Panc1 (cell line): ENCODE measurements at regions not wholly inside any gene's neighbourhood (a gene's known extent, or its start where the extent isn't known, plus 50 kb on each side); places are given as distances from the start of the nearest gene placed in this dataset.

Source experiments
- ATAC-seq: fragments of 200-7000 bp; cut with Tn5 transposase; 2 replicates; pipeline ENCODE4 v1.9.1; 2020; ENCODE audit warnings: mild to moderate bottlenecking, moderate library complexity
- BruUV-seq: library from RNA; stranded (reverse); fragments of 400-500 nt; replicated peaks from 2 replicates; lab custom pipeline; 2021; lab: Mats Ljungman, UMichigan
- CTCF ChIA-PET: fragments of 300-600 bp; sonication (Branson Sonifier 250); formaldehyde crosslinking; loops from one replicate; lab custom pipeline; 2022; ENCODE audit warnings: antibody characterized with exemption; lab: Charles Lee
- POLR2A ChIA-PET: fragments of 300-600 bp; sonication (Branson Sonifier 250); formaldehyde crosslinking; loops from one replicate; lab custom pipeline; 2022; ENCODE audit warnings: antibody characterized with exemption; lab: Charles Lee
- DNase-seq: peaks from one replicate; pipeline ENCODE4 v3.0.0-alpha.2; 2010; ENCODE audit warnings: low read depth, low spot score
- H3K27ac ChIP-seq: 2 replicates; pipeline ENCODE4 v1.5.1; 2011; ENCODE audit warnings: mild to moderate bottlenecking, low read length, inconsistent platforms
- H3K27me3 ChIP-seq: fragments of 200-500 bp; sonication (Bioruptor generic); 2 replicates; pipeline ENCODE4 v1.6.0; 2014; ENCODE audit warnings: low read length, inconsistent platforms; ENCODE audit not compliant: control insufficient read depth, insufficient read depth
- H3K36me3 ChIP-seq: fragments of 200-500 bp; sonication (Bioruptor generic); 2 replicates; pipeline ENCODE4 v1.5.1; 2014; ENCODE audit warnings: inconsistent platforms, mild to moderate bottlenecking, low read length, moderate library complexity; ENCODE audit not compliant: control insufficient read depth, insufficient read depth
- H3K4me1 ChIP-seq: 2 replicates; pipeline ENCODE4 v1.5.1; 2011; ENCODE audit warnings: inconsistent platforms, mild to moderate bottlenecking, low read length, moderate library complexity; ENCODE audit not compliant: control insufficient read depth, insufficient read depth
- H3K4me3 ChIP-seq, 2 experiments: 2 replicates each; pipeline ENCODE4 v1.5.1; 2011 to 2012; ENCODE audit warnings: low read depth in 2 of 2, low read length in 2 of 2, mild to moderate bottlenecking in 2 of 2, inconsistent platforms in 1 of 2, moderate library complexity in 1 of 2
- H3K9me3 ChIP-seq: fragments of 200-500 bp; sonication (Bioruptor generic); 2 replicates; pipeline ENCODE4 v1.5.1; 2014; ENCODE audit warnings: low read depth, mild to moderate bottlenecking, inconsistent platforms, low read length, moderate library complexity; ENCODE audit not compliant: control insufficient read depth, insufficient read depth
- POLR2AphosphoS5 ChIP-seq: IDR thresholded peaks from 2 replicates; pipeline ENCODE4 v1.6.1; 2012; ENCODE audit warnings: mild to moderate bottlenecking, low read depth, low read length, moderate library complexity
- SIN3A ChIP-seq: IDR thresholded peaks from 2 replicates; pipeline ENCODE4 v1.6.1; 2012; ENCODE audit warnings: low read depth, mild to moderate bottlenecking, low read length, moderate library complexity, borderline replicate concordance; ENCODE audit not compliant: insufficient read depth
- TCF7L2 ChIP-seq: IDR thresholded peaks from 2 replicates; pipeline ENCODE4 v1.6.1; 2011; ENCODE audit warnings: mild to moderate bottlenecking, low read depth, low read length, inconsistent platforms
- in situ Hi-C: cut with HindIII; loops from 2 replicates; pipeline ENCODE4 v1.10.0; 2016; ENCODE audit warnings: low sequenced_read_pairs, low pct_unique_long_range_greater_than_20kb
- intact Hi-C: fragments of 100-400 bp; cut with micrococcal nuclease; formaldehyde crosslinking; loops from one replicate; pipeline ENCODE4 v1.10.0; 2022; ENCODE audit not compliant: unreplicated experiment
- TF ChIP-seq, protein P1 (sequence below): fragments of 450-650 bp; IDR thresholded peaks from 2 replicates; pipeline ENCODE4 v1.5.1; 2017; ENCODE audit warnings: mild to moderate bottlenecking
- TF ChIP-seq, protein P2 (sequence below), 2 experiments: IDR thresholded peaks; 2 replicates each; pipeline ENCODE4 v1.6.1; 2011 to 2012; ENCODE audit warnings: low read depth in 2 of 2, control low read depth in 1 of 2, low read length in 1 of 2, mild to moderate bottlenecking in 1 of 2, moderate library complexity in 1 of 2; ENCODE audit not compliant: insufficient read depth in 1 of 2

DNA sequence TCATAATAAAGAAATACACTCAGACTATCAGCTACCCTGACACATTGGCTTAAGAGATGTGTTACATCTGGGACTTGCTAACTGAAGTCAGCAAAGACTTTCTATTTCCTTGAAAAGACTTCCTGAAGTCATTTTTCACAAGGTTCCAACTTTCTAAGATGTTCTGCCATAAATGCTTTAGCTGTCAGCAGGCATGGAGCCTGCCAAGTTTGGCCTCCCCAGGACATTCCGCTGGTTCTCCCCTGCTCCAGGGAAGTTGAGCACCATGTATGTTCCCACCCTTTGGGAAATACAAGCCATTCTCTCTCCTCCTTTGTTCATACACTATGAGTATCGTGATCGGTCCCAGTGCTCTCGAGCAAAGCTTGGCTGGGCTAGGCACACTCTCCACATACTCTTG lies 202.7 kb upstream of the CCDC68 start:
- Histone ChIP-seq H3K36me3 (no peaks in the 10 kb centered on the region), H3K9me3 (no peaks in the 10 kb centered on the region), H3K4me1 (no peaks in the 10 kb centered on the region), H3K4me3 (no peak overlapping the region), H3K27ac (no peak overlapping the region), H3K27me3 (no peaks in the 10 kb centered on the region)
- ATAC-seq: no peak
- POLR2A ChIA-PET: no interaction called here
- in situ Hi-C loops (no loop called here), intact Hi-C loops (no loop called here)
- TF ChIP-seq TCF7L2 (no peak), POLR2AphosphoS5 (no peak), SIN3A (no peak)
- TF ChIP-seq, protein P1, sequence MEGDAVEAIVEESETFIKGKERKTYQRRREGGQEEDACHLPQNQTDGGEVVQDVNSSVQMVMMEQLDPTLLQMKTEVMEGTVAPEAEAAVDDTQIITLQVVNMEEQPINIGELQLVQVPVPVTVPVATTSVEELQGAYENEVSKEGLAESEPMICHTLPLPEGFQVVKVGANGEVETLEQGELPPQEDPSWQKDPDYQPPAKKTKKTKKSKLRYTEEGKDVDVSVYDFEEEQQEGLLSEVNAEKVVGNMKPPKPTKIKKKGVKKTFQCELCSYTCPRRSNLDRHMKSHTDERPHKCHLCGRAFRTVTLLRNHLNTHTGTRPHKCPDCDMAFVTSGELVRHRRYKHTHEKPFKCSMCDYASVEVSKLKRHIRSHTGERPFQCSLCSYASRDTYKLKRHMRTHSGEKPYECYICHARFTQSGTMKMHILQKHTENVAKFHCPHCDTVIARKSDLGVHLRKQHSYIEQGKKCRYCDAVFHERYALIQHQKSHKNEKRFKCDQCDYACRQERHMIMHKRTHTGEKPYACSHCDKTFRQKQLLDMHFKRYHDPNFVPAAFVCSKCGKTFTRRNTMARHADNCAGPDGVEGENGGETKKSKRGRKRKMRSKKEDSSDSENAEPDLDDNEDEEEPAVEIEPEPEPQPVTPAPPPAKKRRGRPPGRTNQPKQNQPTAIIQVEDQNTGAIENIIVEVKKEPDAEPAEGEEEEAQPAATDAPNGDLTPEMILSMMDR: no peak
- TF ChIP-seq, protein P2, sequence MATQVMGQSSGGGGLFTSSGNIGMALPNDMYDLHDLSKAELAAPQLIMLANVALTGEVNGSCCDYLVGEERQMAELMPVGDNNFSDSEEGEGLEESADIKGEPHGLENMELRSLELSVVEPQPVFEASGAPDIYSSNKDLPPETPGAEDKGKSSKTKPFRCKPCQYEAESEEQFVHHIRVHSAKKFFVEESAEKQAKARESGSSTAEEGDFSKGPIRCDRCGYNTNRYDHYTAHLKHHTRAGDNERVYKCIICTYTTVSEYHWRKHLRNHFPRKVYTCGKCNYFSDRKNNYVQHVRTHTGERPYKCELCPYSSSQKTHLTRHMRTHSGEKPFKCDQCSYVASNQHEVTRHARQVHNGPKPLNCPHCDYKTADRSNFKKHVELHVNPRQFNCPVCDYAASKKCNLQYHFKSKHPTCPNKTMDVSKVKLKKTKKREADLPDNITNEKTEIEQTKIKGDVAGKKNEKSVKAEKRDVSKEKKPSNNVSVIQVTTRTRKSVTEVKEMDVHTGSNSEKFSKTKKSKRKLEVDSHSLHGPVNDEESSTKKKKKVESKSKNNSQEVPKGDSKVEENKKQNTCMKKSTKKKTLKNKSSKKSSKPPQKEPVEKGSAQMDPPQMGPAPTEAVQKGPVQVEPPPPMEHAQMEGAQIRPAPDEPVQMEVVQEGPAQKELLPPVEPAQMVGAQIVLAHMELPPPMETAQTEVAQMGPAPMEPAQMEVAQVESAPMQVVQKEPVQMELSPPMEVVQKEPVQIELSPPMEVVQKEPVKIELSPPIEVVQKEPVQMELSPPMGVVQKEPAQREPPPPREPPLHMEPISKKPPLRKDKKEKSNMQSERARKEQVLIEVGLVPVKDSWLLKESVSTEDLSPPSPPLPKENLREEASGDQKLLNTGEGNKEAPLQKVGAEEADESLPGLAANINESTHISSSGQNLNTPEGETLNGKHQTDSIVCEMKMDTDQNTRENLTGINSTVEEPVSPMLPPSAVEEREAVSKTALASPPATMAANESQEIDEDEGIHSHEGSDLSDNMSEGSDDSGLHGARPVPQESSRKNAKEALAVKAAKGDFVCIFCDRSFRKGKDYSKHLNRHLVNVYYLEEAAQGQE (IDR thresholded peaks at IDR 0.05; ENCODE audit: insufficient read depth in 1 of 2, low read depth in 2 of 2, low read length in 1 of 2): no peak
- CTCF ChIA-PET: no interaction called here
- no peak for DNase-seq
- no TSS peak for BruUV-seq

DNA sequence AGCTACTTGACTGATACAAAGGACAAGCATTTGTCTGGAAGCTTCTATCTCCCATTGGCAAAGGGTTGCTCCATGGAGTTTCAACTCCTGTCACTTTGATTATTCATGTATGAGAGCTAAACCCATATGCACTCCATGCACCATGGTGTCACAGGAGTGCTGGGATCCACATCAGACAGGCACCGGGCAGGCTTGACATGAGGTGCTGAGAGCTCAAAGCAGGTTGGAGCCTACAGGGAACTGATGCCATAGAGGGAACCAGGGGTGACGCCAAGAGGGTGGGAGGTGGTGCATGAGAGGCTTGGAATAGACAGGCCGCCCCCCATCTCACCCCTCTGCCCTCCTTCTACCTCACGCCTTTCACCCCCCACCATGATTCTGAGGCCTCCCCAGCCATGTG lies 199.8 kb upstream of the CCDC68 start:
- H3K9me3 ChIP-seq: no peaks in the 10 kb centered on the region

More for the DNA sequence above, 199.8 kb upstream of the CCDC68 start:
- TF ChIP-seq, protein P2 (IDR thresholded peaks at IDR 0.05; ENCODE audit: insufficient read depth in 1 of 2, low read depth in 2 of 2, low read length in 1 of 2): no peak
- TF ChIP-seq, protein P1: no peak
- TF ChIP-seq TCF7L2 (no peak), POLR2AphosphoS5 (no peak), SIN3A (no peak)
- ChIA-PET POLR2A (no interaction called here), CTCF (no interaction called here)
- Histone ChIP-seq H3K4me1 (no peaks in the 10 kb centered on the region), H3K36me3 (no peaks in the 10 kb centered on the region), H3K4me3 (no peak overlapping the region), H3K27me3 (no peaks in the 10 kb centered on the region), H3K27ac (no peak overlapping the region)
- no peak for ATAC-seq
- intact Hi-C loops: no loop called here
- in situ Hi-C loops: no loop called here
- DNase-seq: no peak
- no TSS peak for BruUV-seq
